ENCODE measurements at regions not wholly inside any gene's neighbourhood (a gene's known extent, or its start where the extent isn't known, plus 50 kb on each side); places are given as distances from the start of the nearest gene placed in this dataset.

DNA sequence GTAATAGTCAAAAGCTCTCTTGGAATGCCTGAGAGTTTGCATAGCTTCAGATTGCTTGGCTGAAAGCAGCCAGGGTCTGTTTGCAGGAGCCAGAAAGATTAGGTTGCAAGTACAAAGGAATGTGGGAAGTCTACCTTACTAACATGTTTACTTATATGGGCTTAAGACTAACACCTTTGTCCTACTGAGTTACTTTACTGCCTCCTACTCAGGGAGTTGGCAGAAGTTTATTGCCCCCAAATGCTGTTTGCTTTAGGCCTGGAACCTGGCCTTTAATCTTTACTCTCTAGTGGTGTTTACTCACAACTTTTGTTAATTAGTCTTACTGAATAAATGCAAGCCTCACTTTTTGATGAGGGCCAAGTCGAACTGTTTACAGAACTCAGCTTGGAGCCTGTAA lies 219.4 kb upstream of the ZC4H2 start:
- no peak for TF ChIP-seq POLR2AphosphoS5 (IDR thresholded peaks at IDR 0.05; ENCODE audit: low read depth, low read length)
- TF ChIP-seq, protein P1, sequence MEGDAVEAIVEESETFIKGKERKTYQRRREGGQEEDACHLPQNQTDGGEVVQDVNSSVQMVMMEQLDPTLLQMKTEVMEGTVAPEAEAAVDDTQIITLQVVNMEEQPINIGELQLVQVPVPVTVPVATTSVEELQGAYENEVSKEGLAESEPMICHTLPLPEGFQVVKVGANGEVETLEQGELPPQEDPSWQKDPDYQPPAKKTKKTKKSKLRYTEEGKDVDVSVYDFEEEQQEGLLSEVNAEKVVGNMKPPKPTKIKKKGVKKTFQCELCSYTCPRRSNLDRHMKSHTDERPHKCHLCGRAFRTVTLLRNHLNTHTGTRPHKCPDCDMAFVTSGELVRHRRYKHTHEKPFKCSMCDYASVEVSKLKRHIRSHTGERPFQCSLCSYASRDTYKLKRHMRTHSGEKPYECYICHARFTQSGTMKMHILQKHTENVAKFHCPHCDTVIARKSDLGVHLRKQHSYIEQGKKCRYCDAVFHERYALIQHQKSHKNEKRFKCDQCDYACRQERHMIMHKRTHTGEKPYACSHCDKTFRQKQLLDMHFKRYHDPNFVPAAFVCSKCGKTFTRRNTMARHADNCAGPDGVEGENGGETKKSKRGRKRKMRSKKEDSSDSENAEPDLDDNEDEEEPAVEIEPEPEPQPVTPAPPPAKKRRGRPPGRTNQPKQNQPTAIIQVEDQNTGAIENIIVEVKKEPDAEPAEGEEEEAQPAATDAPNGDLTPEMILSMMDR (IDR thresholded peaks at IDR 0.05), result no peak
- TF ChIP-seq SIN3A (IDR thresholded peaks at IDR 0.05; ENCODE audit: borderline replicate concordance, insufficient read depth, low read depth, low read length), result no peak

All from Panc1 (cell line).